HG03460 (cell line): ENCODE measurements at regions not wholly inside any gene's neighbourhood (a gene's known extent, or its start where the extent isn't known, plus 50 kb on each side); places are given as distances from the start of the nearest gene placed in this dataset.
"Not testable (repeated sequence)": the region's sequence is repeated elsewhere in the genome, so short reads cannot be mapped to it uniquely, and the experiment has no call there.

ENCODE experiments used
- ATAC-seq: cut with Tn5 transposase; IDR thresholded peaks from one replicate; pipeline ENCODE4 v1.9.1; 2021; ENCODE audit not compliant: unreplicated experiment

DNA sequence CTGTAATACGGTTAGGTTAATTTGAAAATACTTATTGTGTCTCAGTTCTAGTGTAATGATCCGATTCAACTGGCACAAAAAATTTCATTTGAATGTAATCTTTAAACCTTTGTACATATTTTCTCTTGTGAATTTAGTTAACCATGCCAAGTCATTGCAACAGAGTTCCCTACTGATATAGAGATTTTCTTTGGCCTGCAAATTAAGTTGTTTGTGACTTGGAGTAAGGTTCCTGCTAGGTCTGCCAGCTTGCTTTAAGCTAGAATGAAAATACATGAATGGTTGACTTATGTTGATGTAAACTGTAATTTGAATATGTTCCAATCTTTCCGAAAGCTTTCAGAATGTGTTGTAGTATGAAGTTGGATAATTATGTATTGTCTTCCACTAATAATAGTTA, 1004.1 kb upstream of the EDIL3 start:
- no peak for ATAC-seq

DNA sequence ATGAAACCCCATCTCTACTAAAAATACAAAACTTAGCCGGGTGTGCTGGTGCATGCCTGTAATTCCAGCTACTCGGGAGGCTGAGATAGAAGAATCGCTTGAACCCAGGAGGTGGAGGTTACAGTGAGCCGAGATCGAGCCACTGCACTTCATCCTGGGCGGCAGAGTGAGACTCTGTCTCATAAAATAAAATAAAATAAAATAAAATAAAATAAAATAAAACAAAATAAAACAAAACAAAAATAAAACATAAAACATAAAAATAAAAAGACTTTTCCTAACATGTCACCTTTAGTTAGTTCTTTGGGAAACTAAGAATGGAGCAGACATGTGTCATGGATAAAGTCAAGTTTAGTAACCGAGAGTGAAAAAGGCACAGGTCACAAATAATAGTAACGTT, 1007.6 kb upstream of the EDIL3 start:
- ATAC-seq, result not testable (repeated sequence)

- ATAC-seq, result no peak
These were observed 1010.8 kb upstream of the EDIL3 start for GRCh38 chr5:85395526-85395925.

GRCh38 chr5:85397451-85397850, 1012.8 kb upstream of the EDIL3 start:
- no peak for ATAC-seq

- ATAC-seq, result no peak
These were observed 1043.8 kb upstream of the EDIL3 start for GRCh38 chr5:85428426-85428934.

- not testable (repeated sequence) for ATAC-seq
These were observed 1047.0 kb upstream of the EDIL3 start for GRCh38 chr5:85431726-85432125.

GRCh38 chr5:85441156-85441555, 1056.5 kb upstream of the EDIL3 start:
- ATAC-seq, result no peak

GRCh38 chr5:85441853-85442252, 1057.2 kb upstream of the EDIL3 start:
- ATAC-seq, result no peak

- ATAC-seq, result no peak
These were observed 1067.8 kb upstream of the EDIL3 start for GRCh38 chr5:85452322-85453025.

DNA sequence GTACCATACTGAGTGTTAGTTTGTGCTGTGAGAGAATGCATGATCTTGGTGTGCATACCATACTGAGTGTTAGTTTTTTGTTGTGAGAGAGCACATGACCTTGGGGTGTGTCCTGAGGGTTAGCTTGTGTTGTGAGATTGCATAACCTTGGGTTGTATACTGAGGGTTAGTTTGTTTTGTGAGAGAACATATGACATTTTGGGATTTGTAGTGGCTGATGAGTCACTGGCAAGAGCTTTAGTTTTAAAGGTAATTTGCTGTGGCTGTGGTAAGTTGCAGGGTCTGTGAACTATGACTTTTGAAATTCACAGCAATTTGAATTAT, 1068.3 kb upstream of the EDIL3 start:
- no peak for ATAC-seq

- no peak for ATAC-seq
These were observed 1073.6 kb upstream of the EDIL3 start for GRCh38 chr5:85458319-85458718.

DNA sequence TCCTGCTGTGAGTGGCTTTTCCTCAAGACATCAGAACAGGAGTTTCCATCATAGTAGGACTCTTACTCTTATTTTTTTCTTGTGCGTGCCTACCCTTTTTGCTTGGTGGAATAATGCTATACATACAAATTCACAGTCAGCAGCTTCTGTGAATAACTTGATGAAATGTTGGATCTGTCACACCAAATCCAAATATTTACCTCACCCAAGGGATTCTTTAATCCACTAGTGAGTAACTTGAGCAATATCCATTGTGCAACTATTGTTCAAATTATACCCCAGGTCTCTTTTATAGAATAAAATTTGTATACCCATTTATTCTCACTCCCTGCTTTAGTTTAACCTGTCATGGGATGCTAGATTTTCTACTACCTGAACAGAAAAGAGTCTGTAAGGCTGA, 1078.3 kb upstream of the EDIL3 start:
- no peak for ATAC-seq

DNA sequence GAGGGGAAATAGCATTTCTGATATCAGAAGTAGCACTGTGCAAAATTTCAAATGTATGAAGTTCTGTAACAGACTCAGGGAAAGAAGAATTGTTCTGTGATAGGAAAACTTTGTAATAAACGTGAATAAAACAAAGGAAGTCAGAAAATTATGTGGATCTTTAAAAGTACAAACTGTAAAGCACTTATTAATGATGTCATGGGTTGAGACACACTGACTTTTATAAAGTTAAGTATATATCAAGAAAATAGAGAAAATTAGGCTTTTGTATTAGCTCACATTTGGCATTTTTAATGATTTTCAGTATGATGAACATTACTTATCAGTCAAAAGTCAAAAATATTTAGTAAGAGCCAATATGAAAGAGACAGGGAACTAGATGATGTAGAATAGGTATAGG, 1081.7 kb upstream of the EDIL3 start:
- ATAC-seq, result no peak

DNA sequence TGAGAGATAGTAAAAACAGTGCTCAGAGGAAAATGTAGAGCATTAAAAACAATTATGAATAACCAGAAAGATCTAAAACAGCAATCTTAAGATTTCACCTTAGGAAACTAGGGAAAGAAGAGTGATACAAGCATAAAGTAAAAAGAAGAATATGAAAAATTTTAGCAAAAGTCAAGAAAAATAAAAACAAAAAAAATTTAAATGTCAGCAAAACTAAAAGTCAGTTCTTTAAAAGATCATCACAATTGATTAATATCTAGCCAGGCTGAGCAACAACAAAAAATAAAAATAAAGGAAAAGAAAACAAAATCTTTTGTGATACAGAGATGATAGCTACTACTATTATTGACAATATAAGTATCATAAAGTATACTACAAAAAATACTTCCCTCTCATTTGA, 1088.1 kb upstream of the EDIL3 start:
- no peak for ATAC-seq

DNA sequence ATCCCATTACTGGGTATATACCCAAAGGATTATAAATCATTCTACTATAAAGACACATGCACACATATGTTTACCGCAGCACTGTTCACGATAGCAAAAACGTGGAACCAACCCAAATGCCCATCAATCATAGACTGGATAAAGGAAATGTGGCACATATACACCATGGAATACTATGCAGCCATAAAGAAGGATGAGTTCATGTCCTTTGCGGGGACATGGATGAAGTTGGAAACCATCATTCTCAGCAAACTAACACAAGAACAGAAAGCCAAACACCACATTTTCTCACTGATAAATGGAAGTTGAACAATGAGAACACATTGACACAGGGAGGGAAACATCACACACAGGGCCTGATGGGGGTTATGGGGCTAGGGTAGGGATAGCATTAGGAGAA, 1090.5 kb upstream of the EDIL3 start:
- ATAC-seq, result not testable (repeated sequence)

GRCh38 chr5:85476617-85477016, 1091.9 kb upstream of the EDIL3 start:
- no peak for ATAC-seq

DNA sequence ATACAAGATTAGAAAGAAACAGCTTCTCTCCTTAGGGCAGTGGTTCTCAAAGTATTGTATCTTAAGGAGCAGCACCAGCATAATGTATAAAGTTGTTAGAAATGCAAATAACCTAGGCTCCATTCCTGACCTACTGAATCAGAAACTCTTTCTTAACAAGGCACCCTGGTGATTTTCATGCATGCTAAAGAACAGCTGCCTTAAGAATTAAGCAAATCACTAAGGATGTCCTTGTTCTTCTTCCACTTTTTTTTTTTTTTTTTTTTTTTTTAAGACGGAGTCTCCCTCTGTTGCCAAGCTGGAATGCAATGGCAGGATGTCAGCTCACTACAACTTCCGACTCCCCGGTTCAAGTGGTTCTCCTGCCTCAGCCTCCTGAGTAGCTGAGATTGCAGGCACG, 1095.2 kb upstream of the EDIL3 start:
- no peak for ATAC-seq

GRCh38 chr5:85484982-85485574, 1100.4 kb upstream of the EDIL3 start:
- no peak for ATAC-seq

- peak; percentile 54 for ATAC-seq
These were observed 1103.6 kb upstream of the EDIL3 start for GRCh38 chr5:85488295-85488694.

- ATAC-seq, result no peak
These were observed 1116.2 kb upstream of the EDIL3 start for GRCh38 chr5:85500869-85501268.

DNA sequence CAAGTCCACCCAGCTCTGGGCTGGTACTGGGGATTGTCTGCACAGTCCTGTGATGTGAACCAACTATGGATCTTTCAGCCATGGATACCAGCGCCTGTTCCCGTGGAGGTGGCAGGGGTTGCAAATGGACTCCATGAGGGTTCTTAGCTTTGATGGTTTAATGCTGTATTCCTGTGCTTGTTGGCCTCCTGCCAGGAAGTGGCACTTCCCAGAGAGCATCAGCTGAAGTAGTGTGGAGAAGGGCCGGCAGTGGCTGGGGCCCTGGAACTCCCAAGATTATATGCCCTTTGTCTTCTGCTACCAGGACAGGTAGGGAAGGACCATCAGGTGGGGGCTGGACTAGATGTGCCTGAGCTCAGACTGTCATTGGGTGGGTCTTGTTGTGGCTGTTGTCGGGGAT, 1104.8 kb upstream of the COX7C start:
- ATAC-seq, result no peak

DNA sequence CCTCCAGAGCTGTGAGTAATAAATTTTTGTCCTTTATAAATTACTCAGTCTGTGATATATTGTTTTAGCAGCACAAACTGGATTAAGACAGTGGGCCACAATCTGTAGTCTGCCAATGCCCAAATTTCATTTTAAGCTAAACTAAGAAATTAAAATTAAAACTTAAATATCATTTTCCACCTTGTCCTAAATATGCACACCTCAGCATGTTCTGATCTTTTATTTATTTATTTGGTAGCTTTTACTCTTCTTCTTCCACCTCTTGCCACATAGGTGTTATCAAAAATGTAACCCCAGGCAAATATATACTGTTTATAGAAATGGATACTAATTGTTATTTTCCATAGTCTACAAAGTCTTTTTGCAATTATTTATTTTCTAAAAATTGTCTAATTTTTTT, 1102.2 kb upstream of the COX7C start:
- no peak for ATAC-seq

- no peak for ATAC-seq
These were observed 1100.4 kb upstream of the COX7C start for GRCh38 chr5:85517386-85517785.
